ENCODE measurements at regions not wholly inside any gene's neighbourhood (a gene's known extent, or its start where the extent isn't known, plus 50 kb on each side); places are given as distances from the start of the nearest gene placed in this dataset.

DNA sequence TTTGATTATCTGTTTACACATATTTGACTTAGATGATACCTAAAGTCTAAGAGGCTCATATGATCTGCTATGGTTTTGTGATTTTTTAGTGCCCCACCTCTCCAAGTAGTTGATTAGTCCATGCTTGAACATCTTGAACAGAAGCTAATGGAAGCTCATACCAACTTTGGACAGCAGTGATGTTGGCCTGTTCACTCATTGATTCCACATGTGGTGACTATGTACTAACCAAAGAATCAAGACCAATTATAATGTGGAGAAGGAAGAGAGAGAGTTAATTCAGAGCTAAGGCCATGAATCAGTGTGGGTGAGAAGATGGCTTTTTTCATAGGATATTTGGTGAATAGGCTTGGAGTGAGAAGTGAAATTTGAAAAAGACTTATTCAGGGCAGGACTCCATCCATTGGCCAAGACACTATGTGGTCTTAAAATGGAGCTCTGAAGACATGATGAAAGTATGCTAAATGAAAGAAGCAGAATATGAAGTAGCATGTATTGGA is 178.3 kb upstream of the TWIST2 start:
- ChIA-PET CTCF (no interaction called here), POLR2A (no interaction called here)
- DNase-seq (ENCODE audit: extremely low spot score) = no peak
- TF ChIP-seq, protein P1, sequence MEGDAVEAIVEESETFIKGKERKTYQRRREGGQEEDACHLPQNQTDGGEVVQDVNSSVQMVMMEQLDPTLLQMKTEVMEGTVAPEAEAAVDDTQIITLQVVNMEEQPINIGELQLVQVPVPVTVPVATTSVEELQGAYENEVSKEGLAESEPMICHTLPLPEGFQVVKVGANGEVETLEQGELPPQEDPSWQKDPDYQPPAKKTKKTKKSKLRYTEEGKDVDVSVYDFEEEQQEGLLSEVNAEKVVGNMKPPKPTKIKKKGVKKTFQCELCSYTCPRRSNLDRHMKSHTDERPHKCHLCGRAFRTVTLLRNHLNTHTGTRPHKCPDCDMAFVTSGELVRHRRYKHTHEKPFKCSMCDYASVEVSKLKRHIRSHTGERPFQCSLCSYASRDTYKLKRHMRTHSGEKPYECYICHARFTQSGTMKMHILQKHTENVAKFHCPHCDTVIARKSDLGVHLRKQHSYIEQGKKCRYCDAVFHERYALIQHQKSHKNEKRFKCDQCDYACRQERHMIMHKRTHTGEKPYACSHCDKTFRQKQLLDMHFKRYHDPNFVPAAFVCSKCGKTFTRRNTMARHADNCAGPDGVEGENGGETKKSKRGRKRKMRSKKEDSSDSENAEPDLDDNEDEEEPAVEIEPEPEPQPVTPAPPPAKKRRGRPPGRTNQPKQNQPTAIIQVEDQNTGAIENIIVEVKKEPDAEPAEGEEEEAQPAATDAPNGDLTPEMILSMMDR (IDR thresholded peaks at IDR 0.05; ENCODE audit: control extremely low read depth, extremely low read depth, low read depth, missing control alignments) = no peak

DNA sequence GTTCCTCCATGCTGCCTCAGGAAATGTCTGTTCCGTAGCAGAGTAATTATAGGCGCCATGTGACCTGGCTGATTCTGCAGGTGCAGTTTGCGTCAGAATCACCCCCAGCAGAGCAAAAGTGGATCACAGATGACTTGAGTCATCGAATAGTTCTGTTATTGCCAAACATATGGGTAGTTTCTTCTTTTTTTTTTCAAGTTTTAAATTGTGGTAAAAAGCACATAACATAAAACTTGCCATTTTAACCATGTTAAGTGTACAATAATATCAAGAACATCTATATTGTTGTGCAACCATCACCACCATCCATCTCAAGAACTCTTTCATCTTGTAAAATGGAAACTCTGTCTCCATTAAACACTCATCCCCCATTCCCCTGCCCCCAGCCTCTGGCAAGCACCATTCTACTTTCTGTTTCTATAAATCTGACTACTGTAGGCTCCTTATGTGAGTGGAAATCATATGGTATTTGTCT is 177.7 kb upstream of the TWIST2 start:
- DNase-seq (ENCODE audit: extremely low spot score) = no peak
- POLR2A ChIA-PET = no interaction called here
- TF ChIP-seq, protein P1 (IDR thresholded peaks at IDR 0.05; ENCODE audit: control extremely low read depth, extremely low read depth, low read depth, missing control alignments) = no peak
- CTCF ChIA-PET = no interaction called here

DNA sequence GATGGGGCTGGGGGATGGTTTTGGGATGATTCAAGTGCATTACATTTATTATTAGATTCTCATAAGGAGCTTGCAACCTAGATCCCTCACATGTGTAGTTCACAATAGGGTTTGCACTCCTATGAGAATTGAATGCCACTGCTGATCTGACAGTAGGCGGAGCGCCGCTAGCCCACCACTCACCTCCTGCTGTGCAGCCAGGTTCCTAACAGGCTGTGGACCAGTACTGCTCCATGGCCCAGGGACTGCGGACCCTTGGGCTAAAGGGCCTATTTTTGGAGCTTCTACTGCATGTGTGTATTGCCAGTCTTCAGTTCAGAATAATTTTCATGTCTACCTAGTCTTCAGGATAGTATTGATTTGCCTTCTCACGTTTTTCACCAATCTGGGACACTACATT is 165.3 kb upstream of the TWIST2 start:
- TF ChIP-seq, protein P1 (IDR thresholded peaks at IDR 0.05; ENCODE audit: control extremely low read depth, extremely low read depth, low read depth, missing control alignments) = no peak
- POLR2A ChIA-PET = no interaction called here
- CTCF ChIA-PET = no interaction called here
- no peak for DNase-seq (ENCODE audit: extremely low spot score)

- DNase-seq (ENCODE audit: extremely low spot score) = no peak
- TF ChIP-seq, protein P1 (IDR thresholded peaks at IDR 0.05; ENCODE audit: control extremely low read depth, extremely low read depth, low read depth, missing control alignments) = no peak
- POLR2A ChIA-PET = no interaction called here
- CTCF ChIA-PET = no interaction called here
Measured at GRCh38 chr2:238684362-238685326, 163.2 kb upstream of the TWIST2 start.

GRCh38 chr2:238685327-238685709 is 162.6 kb upstream of the TWIST2 start:
- DNase-seq (ENCODE audit: extremely low spot score) = no peak
- TF ChIP-seq, protein P1 (IDR thresholded peaks at IDR 0.05; ENCODE audit: control extremely low read depth, extremely low read depth, low read depth, missing control alignments) = no peak
- POLR2A ChIA-PET = no interaction called here
- CTCF ChIA-PET = no interaction called here

DNA sequence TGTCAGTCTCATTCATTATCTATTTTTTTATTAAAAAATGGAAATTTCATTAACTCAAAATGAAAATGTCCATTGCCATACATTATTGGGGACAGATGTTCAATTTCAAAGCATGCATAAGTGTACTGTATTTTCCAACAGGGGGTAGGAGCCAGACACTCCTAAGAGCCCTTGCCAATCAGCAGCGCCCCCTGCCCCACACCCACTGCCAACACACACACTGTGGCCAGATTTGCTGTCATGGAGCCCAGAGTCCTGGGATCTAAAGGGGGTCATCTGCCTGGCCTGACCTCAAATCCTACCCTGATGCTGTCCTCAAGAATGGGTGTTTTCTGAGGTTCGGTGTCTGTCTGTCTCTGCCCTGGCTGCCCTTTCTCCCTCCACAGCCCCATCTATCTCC is 162.2 kb upstream of the TWIST2 start:
- ChIA-PET POLR2A (no interaction called here), CTCF (no interaction called here)

More for the DNA sequence above, 162.2 kb upstream of the TWIST2 start:
- TF ChIP-seq, protein P1 (IDR thresholded peaks at IDR 0.05; ENCODE audit: control extremely low read depth, extremely low read depth, low read depth, missing control alignments) = no peak
- DNase-seq (ENCODE audit: extremely low spot score) = no peak
